NCI-H1436 treated with DMSO at 0.1 percent for 48 hours (cell line): ENCODE measurements at regions not wholly inside any gene's neighbourhood (a gene's known extent, or its start where the extent isn't known, plus 50 kb on each side); places are given as distances from the start of the nearest gene placed in this dataset.
"Not testable (repeated sequence)": the region's sequence is repeated elsewhere in the genome, so short reads cannot be mapped to it uniquely, and the experiment has no call there.

ENCODE experiments used
- DNase-seq: peaks from one replicate; lab custom pipeline; 2025; lab: John Stamatoyannopoulos, UW

DNA sequence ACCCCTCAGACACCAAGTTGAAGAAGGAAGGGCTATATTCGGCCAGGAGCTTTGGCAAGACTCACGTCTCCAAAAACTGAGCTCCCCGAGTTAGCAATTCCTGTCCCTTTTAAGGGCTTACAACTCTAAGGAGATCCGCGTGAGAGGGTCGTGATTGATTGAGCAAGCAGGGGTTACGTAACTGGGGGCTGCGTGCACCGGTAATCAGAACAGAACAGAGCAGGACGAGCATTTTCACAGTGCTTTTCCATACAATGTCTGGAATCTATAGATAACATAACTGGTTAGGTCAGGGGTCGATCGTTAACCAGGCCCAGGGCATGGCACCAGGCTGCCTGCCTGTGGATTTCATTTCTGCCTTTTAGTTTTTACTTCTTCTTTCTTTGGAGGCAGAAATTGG is 245.3 kb upstream of the MME start:
- not testable (repeated sequence) for DNase-seq

GRCh38 chr3:154829929-154830328 is 250.2 kb upstream of the MME start:
- DNase-seq, result no peak

- DNase-seq, result no peak
Observed at GRCh38 chr3:154819491-154819890, 260.6 kb upstream of the MME start.

GRCh38 chr3:154818676-154819255 is 261.4 kb upstream of the MME start:
- DNase-seq, result no peak

- not testable (repeated sequence) for DNase-seq
Observed at GRCh38 chr3:154810017-154810416, 270.1 kb upstream of the MME start.

- DNase-seq, result no peak
Observed at GRCh38 chr3:154801729-154802128, 278.4 kb upstream of the MME start.

DNA sequence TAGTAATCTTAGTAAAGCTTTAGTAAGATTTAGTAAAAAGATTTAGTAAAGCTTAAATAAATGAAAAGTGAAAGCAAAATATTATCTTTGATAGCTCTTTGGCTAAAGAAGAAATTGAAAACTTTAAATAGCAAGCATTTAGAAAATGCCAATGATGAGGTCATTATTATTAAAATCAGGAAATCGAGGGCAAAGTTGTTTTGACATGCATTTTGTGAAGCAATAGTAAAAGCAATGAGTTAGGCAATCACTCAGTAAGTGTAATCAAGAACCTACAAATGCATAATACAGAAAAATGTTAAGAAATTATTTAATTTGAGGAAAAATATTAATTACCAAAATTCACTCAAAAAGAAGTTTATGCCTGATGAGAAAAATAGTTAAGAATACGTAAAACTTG is 280.3 kb upstream of the MME start:
- DNase-seq, result no peak

DNA sequence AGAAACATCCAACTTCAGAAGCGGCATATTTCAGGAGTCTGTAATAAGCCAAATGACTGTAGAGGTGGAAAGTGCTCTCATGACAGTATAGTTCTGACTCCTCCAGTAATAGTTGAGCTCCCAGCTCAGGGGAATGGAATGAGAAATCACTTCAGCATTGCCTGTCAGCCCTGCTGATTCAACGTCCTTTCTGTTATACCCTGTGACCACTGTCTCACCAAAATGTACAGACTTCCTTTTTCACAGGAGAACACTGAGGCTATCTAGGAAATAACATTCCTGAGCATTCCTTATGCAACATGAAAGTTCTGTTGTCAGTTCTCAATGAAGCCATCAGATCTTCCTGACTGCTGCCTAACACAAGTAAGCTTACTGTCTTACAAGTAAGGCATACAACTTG is 284.5 kb upstream of the MME start:
- DNase-seq, result no peak

GRCh38 chr3:154794814-154795445 is 285.2 kb upstream of the MME start:
- no peak for DNase-seq

DNA sequence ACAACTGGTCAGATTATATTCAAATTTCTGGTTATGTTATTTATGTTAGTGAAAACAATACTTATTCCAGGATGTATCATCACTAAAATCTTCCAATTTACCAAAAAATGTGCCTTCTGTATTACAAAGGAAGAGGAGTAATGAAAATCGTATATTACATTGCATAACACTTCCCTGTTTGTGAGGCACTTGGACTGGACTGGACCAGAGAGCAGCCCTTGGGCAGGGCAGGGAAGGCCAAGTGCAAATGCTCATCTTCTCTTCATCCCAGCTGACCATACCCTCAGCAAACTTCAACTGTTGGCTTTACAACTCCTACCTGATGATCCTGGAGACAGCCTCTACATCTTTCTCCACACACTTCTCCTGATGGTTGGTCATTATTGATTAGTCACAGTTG is 285.7 kb upstream of the MME start:
- no peak for DNase-seq

DNA sequence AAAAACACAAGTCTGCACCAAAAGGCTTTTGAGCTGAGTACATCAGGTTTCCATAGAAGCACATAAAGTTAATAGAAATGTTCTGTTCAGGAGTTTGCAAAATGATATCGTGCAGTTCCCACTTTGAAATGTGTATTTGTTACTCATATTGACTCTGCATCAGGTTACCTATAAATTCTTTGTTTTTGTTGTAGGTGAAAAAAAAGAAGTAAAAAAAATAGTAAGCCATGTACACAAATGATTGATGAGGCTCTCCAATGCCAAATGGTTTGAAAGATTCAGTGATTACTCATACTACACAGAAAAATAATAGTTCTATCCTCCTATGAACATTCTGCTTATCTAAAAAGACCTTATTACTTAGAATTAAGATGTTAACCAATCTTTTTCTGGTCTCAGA is 287.3 kb upstream of the MME start:
- no peak for DNase-seq

DNA sequence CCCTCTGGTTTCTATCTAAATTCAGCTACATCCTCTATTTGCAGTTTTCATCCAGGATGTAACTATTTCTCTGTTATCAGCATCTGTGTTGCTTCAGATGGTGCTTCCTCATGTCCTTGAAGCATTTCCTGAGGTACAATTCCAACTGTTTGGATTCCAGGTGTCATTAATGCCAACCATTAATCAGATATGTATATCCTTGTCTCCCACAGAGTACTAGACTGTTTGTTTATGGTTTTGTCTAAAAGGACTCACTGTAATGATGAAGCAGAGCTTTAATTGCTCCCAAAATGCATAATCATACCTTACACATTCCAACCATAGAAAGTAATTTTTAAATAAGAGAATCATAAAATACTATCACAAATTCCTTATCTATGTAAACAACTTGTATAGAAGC is 288.5 kb upstream of the MME start:
- no peak for DNase-seq

GRCh38 chr3:154786724-154787123 is 293.4 kb upstream of the MME start:
- no peak for DNase-seq

DNA sequence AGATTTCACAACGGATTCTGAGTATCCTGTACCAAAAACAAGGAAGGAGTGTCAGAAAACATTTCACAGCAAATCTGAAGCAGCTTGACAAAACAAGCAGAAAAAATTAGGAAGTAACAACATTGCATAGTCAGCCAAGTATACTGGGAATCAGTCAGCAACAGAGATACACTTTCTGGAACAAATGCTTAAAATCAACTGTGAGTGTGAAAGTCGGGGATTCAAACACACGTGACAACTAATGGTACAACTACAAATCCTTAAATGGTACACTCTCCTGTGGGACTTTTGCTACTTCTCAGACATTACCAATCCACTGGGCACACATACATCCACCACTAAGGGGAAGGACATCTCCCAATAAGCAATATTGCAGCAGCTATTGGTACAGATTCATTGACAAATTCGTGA is 296.6 kb upstream of the MME start:
- DNase-seq, result no peak

- DNase-seq, result no peak
Observed at GRCh38 chr3:154783061-154783460, 297.1 kb upstream of the MME start.

GRCh38 chr3:154782151-154782550 is 298.0 kb upstream of the MME start:
- no peak for DNase-seq

GRCh38 chr3:154781595-154781994 is 298.5 kb upstream of the MME start:
- DNase-seq, result no peak

DNA sequence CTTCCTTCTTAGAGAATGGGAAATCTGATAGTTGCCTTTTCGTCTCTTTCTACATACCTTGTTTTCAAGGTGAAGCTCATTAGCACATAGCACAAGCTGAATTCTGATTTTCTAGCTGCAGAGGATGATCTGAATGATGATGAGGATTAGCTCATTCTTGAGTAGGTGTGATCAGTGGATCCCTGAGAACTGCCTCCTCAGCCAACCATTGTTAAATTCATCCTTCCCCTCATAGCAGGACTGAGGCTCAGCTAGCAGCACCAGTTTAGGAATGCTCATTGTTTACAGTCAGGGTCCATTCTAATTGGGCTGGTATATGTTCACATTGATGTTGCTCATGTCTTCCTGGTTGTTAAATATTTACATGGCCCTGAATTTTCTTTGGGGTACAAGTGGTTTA is 299.9 kb upstream of the MME start:
- no peak for DNase-seq

GRCh38 chr3:154779571-154779970 is 300.5 kb upstream of the MME start:
- no peak for DNase-seq

DNA sequence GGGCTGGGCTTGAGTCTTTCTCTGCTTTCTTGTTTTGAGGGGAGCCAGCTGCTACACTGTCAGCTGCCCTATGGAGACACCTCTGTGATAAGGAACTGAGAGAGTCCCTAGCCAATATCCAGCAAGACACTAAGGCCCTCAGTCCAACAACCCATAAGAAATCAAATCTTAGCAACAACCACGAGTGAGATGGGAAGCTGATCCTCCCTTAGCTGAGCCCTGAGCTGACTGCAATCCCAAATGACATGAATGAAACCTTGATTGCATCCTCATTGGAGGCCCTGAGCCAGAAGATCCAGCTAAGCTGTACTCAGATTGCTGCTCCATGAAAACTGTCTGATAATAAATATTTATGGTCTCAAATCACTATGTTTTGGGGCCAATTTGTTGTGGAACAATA is 302.1 kb upstream of the MME start:
- DNase-seq, result no peak

DNA sequence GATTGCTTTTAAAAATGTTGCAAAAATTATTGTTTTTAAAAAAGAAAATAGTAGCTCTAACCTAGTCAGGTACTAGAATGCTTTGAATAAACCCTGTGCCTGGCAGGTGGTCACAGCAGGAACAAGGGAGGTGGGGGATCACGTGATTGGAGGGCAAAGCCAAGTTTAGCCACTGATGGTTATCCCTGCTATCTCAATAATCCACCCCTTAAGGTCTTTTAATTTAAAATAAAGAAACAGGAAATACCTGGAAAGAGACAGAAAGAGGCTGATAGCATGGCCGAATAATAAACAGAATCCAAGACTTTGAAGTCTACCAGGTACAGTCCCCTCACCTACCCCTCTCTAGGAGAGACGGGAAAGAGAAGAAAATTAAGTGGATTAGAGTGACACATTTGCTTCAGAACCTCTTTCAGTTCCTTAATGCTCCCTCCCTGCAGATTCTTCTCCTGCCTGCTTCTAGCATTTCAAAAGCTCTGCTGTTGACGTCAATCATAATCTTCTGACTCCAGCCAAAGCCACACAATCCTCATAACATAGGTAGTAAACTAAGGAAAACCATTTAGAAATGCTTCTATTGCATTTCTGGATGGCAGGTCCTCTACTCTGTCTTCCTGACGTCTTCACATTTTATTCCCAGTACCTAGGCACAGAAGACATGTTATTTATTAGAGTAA is 303.4 kb upstream of the MME start:
- no peak for DNase-seq

GRCh38 chr3:154775821-154776548 is 304.1 kb upstream of the MME start:
- no peak for DNase-seq
